ENCODE measurements at regions not wholly inside any gene's neighbourhood (a gene's known extent, or its start where the extent isn't known, plus 50 kb on each side); places are given as distances from the start of the nearest gene placed in this dataset.

DNA sequence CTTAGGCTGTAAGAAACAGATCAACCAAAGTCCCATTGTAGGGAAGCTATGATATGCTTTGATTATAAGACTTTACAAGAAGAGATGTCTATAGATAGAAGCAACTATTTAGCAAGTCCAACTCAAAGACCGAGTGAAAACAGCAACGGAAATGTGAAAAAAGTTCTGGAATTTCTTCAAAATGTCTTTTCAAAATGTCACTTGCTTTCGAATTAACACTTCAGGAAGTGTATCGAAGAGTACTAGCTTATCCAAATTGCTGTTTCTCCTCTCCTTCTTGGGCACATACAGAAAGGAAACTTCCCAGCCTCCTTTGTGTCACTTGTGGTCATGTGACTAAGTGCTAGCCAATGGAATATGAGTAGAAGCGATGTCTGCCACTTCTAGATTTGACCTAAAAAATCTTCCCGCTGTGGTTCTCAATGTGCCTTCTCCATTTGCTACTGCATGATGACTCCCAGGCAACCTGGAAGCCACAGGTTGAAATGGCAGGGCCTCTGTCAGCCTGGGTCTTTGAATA, 89.9 kb downstream of the TSEN15 start:
- no peak for DNase-seq

DNA sequence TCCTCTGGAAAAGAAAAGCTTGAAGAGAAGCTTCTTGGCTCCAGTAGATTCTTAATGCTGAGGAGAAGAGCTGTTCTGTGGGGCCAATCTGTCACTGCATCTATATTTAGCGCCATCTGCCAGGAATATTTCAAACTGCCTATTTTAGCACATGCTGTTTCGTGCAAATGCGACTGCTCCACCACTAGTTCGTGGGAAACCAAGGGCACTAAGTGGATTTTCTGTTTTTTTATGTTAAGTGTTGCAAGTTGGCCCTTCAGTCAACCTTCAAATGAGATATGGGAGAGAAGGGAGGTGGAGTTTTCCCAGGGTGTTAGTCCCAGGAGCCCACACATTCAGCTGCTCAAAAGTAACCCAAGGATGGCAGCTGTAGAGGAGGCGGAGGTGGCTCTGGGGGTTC, 91.9 kb downstream of the TSEN15 start:
- DNase-seq, result no peak

DNA sequence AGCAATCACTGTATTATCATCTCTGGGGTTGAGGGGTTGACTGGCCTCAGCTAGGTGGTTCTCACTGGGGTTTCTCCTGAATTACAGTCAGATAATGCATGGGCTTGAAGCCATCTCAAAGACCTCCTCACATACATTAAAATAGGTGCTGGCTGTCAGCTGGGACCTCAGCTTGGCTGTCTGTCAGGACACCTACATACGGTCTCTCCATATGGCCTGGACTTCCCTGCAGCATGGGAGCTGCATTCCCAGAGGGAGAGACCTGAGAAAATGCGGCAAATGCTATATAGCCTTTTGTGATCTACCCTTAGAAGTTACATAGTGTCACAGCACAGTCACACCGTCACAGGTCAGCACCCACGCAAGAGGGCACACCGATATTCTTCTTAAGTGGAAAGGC, 93.6 kb downstream of the TSEN15 start:
- DNase-seq, result no peak

DNA sequence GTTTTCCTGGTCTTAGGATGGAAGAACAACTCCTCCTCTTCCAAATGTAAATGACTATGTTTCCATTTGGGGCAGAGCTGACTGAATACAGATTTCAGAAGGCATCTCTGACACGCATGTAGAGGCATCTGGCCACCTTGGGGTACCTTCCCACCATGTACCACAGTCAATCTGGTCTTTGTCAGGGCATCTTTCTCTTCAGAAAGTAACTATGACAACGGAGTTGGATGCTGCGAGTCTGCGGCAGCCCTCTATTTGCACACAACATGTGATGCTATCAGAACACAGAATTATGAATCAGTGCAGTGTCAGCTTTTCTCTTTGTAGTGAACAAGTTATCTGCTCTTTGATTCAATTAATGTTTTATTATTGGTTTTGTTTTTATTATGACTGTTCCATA, 94.7 kb downstream of the TSEN15 start:
- no peak for DNase-seq

DNA sequence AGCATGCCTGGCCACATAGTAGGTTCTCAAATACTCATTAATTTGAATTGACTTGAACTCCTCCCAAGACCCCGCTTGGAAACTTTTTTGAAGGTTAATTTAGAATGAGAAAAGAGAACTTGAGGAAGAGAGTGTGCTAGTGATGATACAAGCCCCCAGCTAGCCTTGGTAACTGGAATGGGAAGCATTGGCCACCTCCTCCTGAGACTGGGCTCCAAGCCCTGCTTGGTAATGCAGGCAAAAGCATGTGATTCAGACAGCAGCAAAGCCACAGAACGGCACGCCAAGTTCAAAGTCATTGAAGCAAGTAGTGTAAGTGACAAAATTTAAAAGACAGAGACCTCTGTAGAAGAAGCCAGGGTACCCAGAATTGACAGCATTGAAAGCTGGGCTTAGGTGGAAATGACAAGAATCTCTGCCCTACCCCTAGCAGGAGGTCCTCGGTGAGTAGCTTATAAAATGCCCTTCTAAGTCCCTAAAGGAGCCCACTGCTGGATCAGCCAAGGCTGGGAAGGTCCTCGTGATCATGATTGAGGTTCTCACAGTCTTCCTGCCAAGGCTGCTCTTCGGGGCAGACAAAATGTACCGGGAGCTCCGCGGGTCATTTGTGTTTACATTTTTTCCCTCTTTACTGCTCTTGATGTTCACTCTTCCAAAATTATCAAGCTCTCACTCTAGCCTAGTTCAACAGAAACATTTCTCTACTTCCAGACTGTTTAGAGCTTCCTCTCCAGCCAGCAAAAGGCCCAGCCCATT, 99.4 kb downstream of the TSEN15 start:
- DNase-seq, result no peak

DNA sequence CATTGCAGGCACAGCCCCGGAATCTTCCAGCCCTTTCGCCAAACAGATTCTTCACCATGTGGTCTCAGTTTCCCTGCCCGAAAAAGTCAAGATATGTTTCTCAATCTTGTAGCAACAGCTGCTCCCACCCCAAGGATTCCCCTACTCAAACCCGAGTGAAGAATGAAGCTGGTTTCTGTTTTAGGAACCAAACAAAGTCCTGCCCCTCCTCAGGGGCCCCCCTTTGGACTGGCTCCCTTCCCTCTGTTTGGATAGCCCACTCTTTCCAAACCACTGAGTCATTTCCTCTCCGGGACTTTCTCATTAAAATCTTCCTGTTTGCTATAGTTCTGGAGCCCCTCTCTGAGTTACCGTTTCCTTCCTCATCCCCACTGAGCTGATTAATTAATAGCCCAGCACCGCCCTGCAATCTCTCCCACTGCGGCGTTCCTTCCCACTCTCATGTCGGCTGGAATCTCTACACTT, 100.9 kb downstream of the TSEN15 start:
- DNase-seq, result peak in 1 of 2 donors; percentile 25

DNA sequence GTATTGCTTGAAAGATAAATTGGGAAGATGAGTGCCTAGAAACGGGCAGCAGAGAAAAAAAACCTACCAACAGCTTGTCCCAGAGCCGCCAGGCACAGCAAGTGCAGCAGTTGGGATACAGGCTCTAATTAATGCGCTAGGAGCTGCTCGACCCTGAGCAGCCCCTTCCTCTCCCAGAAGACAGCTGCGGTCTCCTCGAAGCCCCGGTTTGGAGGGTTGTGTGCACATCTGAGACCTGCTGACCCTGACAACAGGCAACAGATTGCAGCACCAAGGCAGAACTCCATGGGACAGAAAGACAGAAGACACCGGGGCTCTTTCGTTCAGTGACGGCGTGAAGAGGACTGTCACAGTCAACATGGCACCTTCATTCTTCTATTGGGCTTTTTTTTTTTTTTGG, 101.4 kb downstream of the TSEN15 start:
- DNase-seq, result no peak

DNA sequence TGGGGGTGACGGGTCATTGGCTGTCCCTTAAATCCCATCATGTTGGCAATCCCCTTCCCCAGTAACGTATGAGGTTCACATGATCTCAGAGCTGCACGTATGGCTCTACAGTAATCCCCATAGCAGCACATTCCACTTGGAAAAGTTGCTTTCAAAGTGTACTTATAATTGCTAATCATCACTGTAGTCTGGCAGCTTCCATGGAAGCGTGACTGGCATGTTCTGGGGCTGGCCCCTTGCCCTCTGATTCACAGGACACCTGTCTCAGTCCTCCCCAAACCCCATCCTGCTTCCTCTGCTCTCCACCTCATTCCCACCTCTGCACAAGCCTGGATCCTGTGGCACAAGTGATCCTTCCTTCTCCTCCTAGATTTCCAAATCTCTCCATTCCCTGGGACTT, 102.2 kb downstream of the TSEN15 start:
- DNase-seq, result no peak

DNA sequence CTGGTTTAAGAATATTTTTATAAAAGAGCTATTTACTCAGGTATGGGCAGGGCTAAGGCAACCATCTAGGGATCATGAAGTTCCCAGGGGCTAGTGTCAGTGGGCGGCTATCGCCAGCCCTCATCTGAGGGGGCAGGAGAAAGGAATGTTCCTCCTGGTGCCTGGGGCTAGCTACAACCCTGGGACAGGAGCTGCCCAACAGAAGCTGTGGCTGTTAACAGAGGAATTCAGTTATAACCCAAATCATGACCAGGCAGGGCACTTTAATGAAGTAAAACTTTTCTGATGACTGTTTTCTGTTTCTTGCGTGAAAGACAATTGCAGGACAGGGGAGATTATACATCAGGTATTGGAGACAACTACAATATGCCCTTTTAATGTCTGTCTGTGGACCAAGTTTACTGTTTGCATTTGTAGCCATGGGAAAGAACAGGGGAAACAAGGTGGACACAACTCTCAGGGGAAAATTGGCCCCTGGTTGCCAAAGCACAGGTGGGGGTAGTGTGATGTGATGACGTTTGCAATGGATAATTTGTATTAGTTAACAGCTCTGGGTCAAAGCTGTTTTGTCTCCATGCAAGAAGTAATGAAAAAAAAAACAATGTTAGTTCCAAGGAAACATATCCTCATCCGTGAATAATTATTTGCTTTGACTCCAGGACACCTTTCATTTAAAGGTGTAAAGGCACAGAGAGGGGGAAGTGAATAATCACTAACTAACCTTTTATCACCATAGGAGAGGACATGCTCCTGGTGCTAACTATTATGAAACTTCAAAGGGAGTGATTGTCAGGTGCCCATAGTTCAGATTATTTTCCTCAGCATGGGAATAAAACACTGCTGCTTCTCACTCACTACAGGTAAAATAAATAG, 105.2 kb downstream of the TSEN15 start:
- DNase-seq, result no peak

DNA sequence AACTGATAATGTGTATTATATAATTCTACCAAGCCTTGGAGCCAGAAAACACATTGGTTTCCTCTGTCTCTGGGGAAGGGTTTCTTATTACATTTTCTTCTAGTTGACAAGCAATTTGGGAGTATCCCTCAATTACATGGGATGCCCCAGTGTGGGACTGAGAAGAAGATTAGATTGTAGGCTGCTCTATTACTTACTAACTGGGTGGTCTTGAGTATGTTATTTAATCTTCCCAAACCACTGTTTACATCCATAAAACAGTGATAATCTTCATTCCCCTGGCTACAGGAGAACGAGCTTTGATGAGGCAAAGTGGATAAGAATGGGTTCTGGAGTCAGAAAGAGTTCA, 105.8 kb downstream of the TSEN15 start:
- no peak for DNase-seq

DNA sequence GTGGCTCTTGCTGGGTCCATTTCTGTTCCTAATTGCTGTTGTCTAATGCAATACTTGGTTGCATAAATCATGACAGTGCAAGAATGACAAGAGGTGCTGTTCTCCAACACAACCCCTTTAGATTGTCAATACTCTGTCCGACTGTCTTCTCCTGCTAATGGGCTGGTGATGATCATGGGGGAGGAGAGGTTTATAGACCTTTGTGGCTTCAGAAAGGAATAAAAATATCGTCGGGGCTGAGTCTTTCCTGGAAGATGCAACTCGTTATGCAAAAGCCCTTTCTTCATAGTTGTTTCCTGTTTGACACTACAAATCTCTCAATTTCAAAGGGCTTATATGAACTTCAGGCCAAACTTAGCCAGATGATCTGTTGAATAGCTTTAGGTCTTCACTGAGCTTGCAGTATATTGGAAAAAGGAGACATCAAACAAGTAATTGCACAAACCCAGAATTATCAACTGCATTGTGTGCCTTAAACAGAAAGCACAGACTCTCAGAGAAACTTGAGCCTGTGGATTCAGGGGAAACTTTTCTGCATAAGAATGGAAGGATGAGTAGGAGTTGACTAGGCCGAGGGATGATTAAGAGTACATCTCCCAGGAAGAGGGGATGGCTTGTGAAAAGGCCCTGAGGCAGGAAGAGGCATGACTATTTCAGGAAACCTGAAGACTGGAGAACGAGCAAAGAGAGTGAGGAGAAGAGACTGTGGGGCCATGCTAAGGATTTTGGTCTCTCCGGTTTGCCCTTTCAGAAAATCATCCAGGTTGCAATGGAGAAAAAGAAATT, 107.6 kb downstream of the TSEN15 start:
- no peak for DNase-seq

DNA sequence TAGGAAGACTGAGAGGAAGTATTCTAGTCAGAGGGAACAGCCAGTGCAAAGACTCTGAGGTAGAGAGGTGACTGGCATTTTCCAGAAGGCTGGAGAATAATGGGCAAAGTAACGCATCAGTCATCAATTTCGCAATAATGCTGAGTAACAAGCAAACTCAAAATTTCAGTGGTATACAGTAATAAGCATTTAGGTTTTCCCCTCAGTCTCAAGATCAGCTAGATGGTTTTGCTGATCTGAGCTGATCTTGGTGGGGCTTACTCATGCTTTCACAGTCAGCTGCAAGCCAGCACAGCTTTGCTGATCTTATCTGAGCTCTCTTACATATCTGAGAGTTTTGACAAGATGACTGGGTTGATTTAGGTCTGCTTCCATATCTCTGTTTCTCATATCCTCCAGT, 108.7 kb downstream of the TSEN15 start:
- peak in 1 of 2 donors; percentile 32 for DNase-seq

DNA sequence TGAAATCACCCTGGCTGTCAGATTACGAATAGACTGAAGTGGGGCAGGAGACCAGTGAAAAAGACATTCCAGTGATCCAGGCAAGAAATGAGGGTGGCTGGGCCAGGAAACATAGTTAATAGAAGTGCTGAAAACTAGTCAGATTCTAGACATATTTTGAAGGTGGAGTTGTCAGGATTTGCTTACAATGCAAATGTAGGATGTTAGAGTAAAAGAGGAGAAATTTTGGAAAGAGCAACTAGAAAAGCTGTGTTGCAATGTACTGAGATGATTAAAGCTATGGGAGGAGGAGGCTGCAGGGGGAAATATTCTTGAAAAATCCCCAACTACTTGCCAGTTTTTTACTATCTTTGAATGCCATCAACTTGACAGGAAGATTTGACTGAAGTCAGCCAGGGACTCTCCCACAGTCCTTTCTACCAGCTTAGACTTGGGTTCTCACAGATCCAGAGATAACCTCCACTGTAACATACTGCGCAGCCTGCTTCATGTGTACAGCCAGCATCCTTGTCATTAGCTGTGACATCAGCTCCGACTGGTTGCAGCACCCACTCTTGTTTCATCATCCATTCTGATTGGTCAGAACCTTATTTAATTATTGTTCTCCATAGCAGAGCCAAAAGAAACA, 109.7 kb downstream of the TSEN15 start:
- DNase-seq, result peak; percentile 5 to 22

DNA sequence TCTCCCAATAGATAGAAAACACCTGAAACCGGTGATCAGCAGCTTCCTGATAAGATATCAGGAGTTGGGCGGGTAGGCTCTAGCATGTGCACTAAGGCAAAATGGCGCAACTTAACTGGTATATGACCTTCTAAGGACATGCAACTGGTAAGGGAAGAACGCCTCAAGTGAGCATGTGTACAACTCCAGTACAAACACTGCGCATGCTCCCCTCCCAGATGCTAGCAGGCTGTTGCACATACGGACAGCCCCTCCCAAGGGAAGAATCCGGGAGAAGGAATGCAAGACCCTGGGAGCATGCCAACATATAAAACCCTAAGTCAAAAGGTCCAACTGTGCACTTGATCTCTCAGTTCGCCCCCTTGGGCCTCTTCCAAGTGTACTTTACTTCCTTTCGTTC, 110.8 kb downstream of the TSEN15 start:
- DNase-seq, result no peak

DNA sequence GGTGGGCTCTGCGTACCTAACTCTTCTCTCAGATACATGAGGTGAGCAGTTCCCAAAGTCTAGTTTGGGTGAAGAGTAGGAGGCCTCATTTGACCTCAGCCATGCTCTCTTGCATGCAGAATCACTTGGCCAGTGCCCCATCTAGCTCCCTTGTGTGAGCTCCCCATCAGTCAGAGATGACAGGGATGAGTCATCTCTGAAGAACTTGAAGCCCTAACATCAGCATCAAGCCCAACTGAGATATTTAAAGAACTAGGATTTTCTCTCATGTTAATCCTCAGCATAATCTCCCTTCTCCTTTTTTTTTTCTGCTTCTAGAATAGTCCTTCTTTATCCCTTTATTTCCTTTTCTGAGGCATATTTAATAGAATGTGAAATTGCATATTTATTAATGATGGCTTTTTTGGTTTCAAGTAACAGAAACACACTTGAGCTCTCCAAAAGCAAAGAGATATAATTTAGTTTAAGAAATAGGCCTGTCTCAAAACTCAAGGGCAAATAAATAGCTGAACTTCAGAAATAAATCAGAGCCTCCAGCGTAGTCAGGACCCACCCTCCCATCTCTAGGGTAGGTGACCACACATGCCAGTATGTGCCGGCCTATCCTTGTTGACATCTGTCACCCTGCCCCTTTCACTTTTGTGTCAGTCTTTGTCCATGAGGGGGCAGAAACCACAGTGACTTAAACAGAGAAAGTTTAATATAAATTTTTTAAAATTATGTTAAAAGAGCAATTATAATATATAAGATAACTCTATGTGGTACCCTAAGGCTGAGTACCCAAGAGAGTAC, 112.3 kb downstream of the TSEN15 start:
- DNase-seq, result no peak

DNA sequence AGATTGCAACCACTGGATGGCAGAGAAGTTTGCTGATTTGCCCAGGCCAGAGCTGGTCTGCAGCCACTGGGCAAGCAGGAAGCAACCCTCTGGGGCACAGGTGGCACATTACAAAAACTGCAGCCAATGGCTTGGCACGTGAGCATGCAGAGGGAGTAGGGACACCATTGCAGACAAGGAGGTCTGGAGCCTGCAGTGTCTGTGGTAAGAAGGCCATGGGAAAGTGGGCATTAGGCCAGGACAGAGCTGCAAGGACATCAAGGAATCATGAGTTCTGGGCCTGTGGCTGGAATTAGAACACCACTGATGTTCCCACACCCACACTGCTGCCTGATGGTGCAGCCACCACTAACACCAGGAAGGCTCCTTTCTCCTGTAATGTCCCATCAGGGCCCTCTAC, 113.0 kb downstream of the TSEN15 start:
- DNase-seq, result no peak

DNA sequence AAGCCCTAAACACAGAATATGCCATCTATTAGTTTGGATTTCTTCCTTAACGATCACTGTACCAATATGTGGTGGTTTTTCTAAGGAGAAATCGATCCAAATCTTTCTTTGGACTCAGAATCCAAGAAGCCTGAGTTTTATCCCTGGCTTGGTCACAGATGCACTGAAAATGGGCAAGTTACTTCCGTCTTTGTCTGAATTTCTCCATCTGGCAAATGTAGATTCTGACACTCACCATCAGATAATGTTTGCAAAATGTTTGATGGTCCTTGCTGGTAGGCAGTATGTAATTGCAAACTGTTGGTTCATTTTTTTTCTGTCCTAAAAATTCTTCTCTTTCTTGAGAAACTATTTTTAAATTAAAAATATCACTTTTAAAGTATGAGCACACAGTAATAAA, 115.0 kb downstream of the TSEN15 start:
- no peak for DNase-seq

DNA sequence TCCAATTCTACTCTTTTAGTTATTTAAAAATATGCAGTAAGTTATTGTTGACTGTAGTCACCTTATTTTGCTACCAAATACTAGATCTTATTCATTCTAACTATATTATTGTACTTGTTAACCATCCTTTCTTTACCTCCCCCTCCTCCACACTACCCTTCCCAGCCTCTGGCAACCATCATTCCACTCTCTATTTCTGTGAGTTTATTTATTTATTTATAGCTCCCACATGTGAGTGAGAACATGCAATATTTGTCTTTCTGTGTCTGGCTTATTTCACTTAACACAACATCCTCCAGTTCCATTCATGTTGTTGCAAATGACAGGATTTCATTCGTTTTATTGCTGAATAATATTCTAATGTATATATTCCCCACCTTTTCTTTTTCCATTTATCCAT, 115.8 kb downstream of the TSEN15 start:
- DNase-seq, result no peak

DNA sequence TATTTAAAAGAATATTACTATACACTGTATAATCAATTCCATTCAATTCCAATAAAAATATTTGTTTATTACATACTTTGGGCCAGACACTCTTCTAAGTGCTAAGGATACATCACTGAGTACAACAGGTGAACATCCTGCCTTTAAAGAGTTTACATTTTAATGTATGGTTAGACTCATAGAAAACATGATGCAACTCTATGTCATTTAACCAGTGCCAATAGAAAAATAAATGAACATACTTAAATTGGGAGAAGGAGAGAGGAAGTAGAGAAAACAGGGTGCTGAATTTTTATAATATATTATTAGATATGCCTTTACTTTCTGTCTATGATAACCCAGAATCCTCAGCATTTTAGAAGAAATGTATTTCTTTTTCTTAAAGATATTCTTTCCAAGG, 119.2 kb downstream of the TSEN15 start:
- no peak for DNase-seq

DNA sequence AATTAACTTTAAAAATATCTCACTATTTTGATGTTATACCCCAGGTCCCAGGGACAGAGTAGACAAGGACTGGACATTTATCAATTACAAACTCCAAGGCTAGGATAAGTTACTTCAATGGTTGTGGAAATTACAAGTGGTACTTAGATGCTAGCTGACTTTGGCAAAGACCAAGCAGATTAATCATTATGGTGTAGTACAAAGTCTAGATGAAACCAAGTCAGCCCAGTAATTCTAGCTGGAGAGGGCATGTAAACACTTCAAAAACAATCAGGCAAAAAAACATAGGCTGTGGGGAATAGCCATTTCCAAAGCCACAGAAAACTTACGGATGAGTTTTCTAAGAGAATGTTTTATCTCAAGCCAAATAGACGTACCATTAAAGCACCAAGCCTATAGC, 124.5 kb downstream of the TSEN15 start:
- no peak for DNase-seq

DNA sequence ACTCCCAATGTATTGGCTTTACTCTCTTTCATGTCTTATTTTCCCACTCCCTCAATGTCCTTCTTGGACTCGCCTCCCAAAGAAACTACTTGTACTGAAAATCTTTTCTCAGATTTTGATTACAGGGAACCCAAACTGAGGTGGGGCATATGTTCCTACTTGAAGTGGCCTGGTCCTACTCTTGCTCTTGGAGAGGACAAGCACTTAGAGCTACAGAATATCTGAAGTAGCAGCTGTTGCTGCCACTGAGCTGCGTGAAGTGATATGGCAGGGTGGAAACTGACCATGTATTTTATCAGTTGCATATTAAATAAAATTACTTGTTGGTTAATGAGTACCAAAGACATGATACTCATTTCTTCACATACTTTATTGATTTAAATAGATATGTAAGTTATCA, 129.5 kb downstream of the TSEN15 start:
- no peak for DNase-seq

DNA sequence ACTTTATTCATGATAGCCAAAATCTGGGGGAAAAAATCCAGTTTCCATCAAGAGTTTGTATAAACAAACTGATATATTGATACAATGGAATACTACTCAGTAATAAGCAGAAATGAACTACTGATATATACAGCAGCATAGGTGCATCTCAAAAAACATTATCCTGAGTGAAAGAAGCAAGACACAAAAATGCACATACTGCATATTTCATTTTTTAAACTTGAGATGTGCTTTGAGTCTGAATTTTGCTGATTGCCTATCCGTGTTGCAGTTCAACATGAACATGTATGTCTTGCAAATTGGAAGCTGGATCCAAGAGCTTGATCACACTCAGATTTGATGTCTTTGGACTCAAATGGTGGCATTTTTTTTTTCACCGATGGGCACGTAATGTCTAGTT, 132.4 kb downstream of the TSEN15 start:
- no peak for DNase-seq
